Left ventricle myocardium superior (tissue), 1 donor: ENCODE measurements at regions not wholly inside any gene's neighbourhood (a gene's known extent, or its start where the extent isn't known, plus 50 kb on each side); places are given as distances from the start of the nearest gene placed in this dataset.
"Not testable (repeated sequence)": the region's sequence is repeated elsewhere in the genome, so short reads cannot be mapped to it uniquely, and the experiment has no call there.

Experiments used
- ATAC-seq: fragments of 200-7000 bp; cut with Tn5 transposase; one replicate; pipeline ENCODE4 v1.9.1; 2020; ENCODE audit warnings: mild to moderate bottlenecking, moderate library complexity
- DNase-seq: peaks from one replicate; pipeline ENCODE4 v3.0.0-alpha.2; 2020
- intact Hi-C: fragments of 100-400 bp; cut with micrococcal nuclease; formaldehyde crosslinking; loops from one replicate; pipeline ENCODE4 v1.11.0; 2022
- donor health status: DM: no; HTN: yes; CAD: no; lungs with severe emphysema.

GRCh38 chr2:235105821-235106359 is 154.1 kb downstream of the SH3BP4 start:
- DNase-seq (no peak), ATAC-seq (no peak)
- intact Hi-C loops, result no loop called here

DNA sequence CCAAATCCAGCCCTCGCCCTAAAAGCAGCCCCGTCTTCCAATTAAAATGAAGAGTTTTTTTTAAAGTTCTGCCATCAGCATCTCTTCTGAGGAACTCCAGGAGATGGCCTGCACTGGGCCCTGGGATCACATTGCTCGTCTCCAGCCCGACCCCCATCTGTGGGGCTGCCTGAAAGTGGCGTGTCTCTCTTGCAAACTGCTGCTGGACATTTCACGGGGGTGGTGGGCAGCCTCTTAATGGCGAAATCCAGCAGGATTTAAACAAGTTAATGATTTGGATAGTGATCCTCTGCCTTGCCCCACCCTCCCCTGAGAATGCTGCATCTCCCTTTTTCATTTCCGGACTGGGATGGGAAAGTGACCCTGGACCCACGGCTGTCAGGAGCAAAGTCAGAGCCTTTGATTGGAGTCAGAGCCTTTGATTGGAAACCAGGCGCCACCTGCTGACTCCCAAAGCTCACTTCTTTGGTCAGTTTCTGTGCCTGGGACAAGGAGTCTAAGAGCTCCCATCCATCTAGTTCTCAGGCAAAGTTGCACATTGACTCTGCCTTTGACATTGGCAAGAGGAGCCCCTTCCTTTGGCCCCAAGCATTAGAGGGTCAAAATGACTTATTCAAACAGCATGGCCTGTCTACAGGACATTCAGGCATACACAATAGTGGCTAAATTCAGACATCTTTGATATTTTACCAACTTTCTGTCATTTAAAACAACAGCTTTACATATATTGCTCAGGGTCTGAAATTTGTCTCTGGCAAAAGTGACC is 155.2 kb downstream of the SH3BP4 start:
- intact Hi-C loops, result no loop called here
- peak; percentile 76 for DNase-seq

DNA sequence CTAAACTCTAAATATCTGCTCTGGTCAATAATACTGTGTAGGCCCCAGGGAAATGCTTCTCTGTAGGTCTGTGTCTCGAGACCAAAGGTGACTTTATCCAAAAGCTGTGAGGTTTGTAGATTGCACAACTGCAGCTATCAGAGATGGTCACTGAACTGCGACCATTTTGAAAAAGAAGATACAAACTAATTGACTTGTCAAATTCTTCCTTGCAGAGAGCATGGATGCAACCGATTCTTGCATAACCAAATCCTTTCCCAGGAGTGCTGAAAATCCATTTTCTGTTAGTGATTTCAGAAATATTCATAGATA is 155.8 kb downstream of the SH3BP4 start:
- no peak for DNase-seq
- intact Hi-C loops, result no loop called here

More for the DNA sequence above, 155.2 kb downstream of the SH3BP4 start:
- ATAC-seq, result peak; percentile 84

GRCh38 chr2:235109561-235109960 is 157.7 kb downstream of the SH3BP4 start:
- DNase-seq, intact Hi-C loops, ATAC-seq: not testable (repeated sequence)

More for the DNA sequence above, 155.8 kb downstream of the SH3BP4 start:
- no peak for ATAC-seq

DNA sequence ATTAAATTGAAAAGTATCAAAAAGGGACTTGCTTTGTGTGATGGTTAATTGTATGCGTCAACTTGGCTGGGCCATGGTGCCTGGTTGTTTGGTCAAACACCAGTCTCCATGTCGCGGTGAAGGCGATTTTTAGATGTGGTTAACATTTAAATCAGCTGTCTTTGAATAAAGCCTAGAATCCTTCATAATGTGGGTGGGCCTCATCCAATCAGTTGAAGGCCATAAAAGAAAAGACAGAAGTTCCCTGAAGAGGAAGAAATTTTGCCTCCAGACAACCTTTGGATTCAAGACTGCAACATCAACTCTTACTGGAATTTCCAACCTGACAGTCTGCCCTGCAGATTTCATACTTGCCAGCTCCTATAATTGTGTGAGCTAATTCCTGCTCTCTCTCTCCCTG is 160.5 kb downstream of the SH3BP4 start:
- intact Hi-C loops, result no loop called here

GRCh38 chr2:235113854-235114253 is 162.0 kb downstream of the SH3BP4 start:
- DNase-seq, result no peak
- no peak for ATAC-seq
- intact Hi-C loops, result no loop called here

More for the DNA sequence above, 160.5 kb downstream of the SH3BP4 start:
- no peak for DNase-seq
- ATAC-seq, result no peak

DNA sequence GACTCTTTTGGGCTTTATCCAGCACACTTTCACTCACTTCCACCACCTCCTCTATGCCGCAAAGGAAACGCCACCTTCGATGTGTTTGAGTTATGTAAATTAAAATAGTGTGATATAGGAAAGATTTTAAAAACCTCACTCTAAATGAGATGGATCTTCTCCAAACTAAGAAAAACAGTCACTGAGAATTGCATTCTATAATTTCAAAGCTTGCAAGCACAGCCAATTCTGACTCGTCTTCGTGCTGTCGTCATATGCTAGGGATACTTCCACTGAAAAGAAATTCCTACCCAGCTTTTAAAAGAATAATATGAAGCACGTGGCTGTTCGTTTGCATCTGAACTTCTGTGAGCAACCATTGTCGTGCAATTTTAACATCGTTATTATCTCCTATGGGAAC is 162.5 kb downstream of the SH3BP4 start:
- ATAC-seq (no peak), DNase-seq (no peak)
- intact Hi-C loops, result no loop called here

- ATAC-seq (no peak), DNase-seq (no peak)
- intact Hi-C loops, result no loop called here
Measured at GRCh38 chr2:235115521-235115920, 163.7 kb downstream of the SH3BP4 start.

DNA sequence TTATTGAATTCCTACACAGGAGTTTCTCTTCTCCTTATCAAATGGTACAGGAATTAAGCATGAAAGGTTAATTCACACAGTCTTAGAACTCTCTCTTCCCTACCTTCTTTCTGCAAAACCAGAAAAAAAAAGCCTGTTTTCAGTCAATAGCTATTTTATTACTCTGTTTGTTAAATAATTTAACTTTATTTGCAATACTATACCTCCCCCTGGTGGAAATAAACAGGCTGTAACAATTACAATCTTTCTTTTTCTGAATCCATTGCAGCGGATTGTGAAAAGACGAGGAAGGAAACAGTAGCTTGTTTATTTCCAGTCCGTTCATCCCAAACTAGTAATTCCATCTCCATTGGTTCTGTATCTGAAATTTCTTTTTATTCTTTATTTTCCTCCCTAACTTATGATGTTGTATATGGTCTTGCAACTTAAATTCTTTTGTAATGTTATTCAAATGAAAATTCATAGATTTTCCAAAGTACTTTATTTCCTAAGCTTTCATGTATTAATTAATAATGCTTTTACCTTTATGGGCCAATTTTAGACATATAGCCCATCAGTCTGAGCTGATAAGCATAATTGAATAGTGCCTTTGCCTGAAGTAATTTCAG is 165.2 kb downstream of the SH3BP4 start:
- no peak for ATAC-seq
- intact Hi-C loops, result loop anchor here (2.0 kb wide), 1 partner anchor 566 kb away; no protein-coding TSS in a partner anchor
- no peak for DNase-seq

- intact Hi-C loops, result no loop called here
- no peak for ATAC-seq
- DNase-seq, result no peak
Measured at GRCh38 chr2:235126768-235127167, 175.0 kb downstream of the SH3BP4 start.

GRCh38 chr2:235127931-235128330 is 176.1 kb downstream of the SH3BP4 start:
- intact Hi-C loops, result no loop called here
- DNase-seq, result no peak

GRCh38 chr2:235129850-235130249 is 178.0 kb downstream of the SH3BP4 start:
- DNase-seq (no peak), ATAC-seq (no peak)
- intact Hi-C loops, result no loop called here

More at GRCh38 chr2:235127931-235128330, 176.1 kb downstream of the SH3BP4 start:
- ATAC-seq, result no peak

- ATAC-seq (no peak), DNase-seq (no peak)
- intact Hi-C loops, result no loop called here
Measured at GRCh38 chr2:235131334-235132305, 179.8 kb downstream of the SH3BP4 start.

GRCh38 chr2:235132651-235133050 is 180.8 kb downstream of the SH3BP4 start:
- intact Hi-C loops, result no loop called here
- ATAC-seq (no peak), DNase-seq (no peak)

DNA sequence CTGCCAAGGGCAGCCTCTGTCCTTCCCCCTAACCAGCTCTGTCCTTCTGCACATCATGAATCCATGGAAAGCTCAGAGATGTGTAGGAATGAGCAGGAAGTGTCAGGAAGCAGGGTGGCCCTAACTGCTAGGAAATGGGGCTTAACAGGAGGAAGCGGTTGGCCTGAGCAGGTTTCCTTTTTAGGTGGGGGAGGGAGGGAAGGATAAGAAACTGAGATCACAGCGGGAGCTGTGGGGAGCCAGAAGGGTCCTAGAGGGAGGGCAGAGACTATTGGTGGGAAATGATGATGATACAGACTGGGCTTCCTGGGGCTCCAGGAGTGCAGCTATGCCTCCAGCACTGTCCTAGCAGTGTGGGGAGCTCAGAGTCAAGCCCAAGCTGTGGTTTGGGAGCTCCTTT is 182.0 kb downstream of the SH3BP4 start:
- intact Hi-C loops, result no loop called here
- DNase-seq, result no peak
- ATAC-seq, result no peak

- ATAC-seq, result no peak
- intact Hi-C loops, result no loop called here
- DNase-seq, result no peak
Measured at GRCh38 chr2:235134420-235134819, 182.6 kb downstream of the SH3BP4 start.

GRCh38 chr2:235135195-235135965 is 183.6 kb downstream of the SH3BP4 start:
- DNase-seq (no peak), ATAC-seq (no peak)
- intact Hi-C loops, result loop anchor here (5.0 kb wide), 2 partner anchors 457 to 612 kb away; no protein-coding TSS in a partner anchor

- intact Hi-C loops, result loop anchor here (5.0 kb wide), 2 partner anchors 456 to 611 kb away; no protein-coding TSS in a partner anchor
- peak; percentile 88 for DNase-seq
- peak; percentile 94 for ATAC-seq
Measured at GRCh38 chr2:235135990-235136561, 184.3 kb downstream of the SH3BP4 start.
